NT2/D1 (cell line): ENCODE measurements at regions not wholly inside any gene's neighbourhood (a gene's known extent, or its start where the extent isn't known, plus 50 kb on each side); places are given as distances from the start of the nearest gene placed in this dataset.

Experiments
- SUZ12 ChIP-seq: IDR thresholded peaks from 2 replicates; pipeline ENCODE4 v1.6.1; 2011; ENCODE audit not compliant: insufficient read length, insufficient read depth; ENCODE audit errors: extremely low read depth
- YY1 ChIP-seq: IDR thresholded peaks from 2 replicates; pipeline ENCODE4 v1.6.1; 2011; ENCODE audit not compliant: insufficient read length, insufficient read depth
- ZNF274 ChIP-seq: IDR thresholded peaks from 2 replicates; pipeline ENCODE4 v1.6.1; 2011; ENCODE audit warnings: mild to moderate bottlenecking, low read depth, low read length

DNA sequence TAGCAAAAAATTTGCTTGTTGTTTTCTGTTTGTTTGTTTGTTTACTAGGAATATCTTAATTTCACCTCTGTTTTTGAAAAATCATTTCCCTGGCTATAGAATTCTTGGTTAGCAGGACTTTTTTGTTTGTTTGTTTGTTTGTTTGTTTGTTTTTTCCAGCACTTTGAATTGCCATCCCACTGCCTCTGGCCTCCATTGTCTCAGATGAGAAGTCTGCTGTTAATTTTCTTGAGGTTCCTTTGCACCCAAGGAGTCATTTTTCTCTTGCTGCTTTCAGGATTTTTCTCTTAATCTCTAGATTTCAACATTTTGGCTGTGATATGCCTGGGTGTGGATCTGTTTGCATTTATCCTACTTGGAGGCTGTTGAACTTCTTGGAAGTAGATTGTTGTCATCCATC, 105.7 kb downstream of the FOXL3 start:
- no peak for TF ChIP-seq ZNF274
- TF ChIP-seq YY1, result no peak
- no peak for TF ChIP-seq SUZ12
